ENCODE measurements at regions not wholly inside any gene's neighbourhood (a gene's known extent, or its start where the extent isn't known, plus 50 kb on each side); places are given as distances from the start of the nearest gene placed in this dataset.

- DNase-seq (ENCODE audit: low read depth), result no peak
- TF ChIP-seq, protein P1, sequence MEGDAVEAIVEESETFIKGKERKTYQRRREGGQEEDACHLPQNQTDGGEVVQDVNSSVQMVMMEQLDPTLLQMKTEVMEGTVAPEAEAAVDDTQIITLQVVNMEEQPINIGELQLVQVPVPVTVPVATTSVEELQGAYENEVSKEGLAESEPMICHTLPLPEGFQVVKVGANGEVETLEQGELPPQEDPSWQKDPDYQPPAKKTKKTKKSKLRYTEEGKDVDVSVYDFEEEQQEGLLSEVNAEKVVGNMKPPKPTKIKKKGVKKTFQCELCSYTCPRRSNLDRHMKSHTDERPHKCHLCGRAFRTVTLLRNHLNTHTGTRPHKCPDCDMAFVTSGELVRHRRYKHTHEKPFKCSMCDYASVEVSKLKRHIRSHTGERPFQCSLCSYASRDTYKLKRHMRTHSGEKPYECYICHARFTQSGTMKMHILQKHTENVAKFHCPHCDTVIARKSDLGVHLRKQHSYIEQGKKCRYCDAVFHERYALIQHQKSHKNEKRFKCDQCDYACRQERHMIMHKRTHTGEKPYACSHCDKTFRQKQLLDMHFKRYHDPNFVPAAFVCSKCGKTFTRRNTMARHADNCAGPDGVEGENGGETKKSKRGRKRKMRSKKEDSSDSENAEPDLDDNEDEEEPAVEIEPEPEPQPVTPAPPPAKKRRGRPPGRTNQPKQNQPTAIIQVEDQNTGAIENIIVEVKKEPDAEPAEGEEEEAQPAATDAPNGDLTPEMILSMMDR (IDR thresholded peaks at IDR 0.05; ENCODE audit: control insufficient read depth, extremely low read depth, insufficient read depth), result no peak
- H3K4me3 ChIP-seq (ENCODE audit: low read depth, low read length), result no peak overlapping the region
These were observed 222.6 kb upstream of the KLHL1 start for GRCh38 chr13:70330697-70331361.

- TF ChIP-seq, protein P1 (IDR thresholded peaks at IDR 0.05; ENCODE audit: control insufficient read depth, extremely low read depth, insufficient read depth), result no peak
- H3K4me3 ChIP-seq (ENCODE audit: low read depth, low read length), result no peak overlapping the region
- DNase-seq (ENCODE audit: low read depth), result no peak
These were observed 216.3 kb upstream of the KLHL1 start for GRCh38 chr13:70324519-70324918.

DNA sequence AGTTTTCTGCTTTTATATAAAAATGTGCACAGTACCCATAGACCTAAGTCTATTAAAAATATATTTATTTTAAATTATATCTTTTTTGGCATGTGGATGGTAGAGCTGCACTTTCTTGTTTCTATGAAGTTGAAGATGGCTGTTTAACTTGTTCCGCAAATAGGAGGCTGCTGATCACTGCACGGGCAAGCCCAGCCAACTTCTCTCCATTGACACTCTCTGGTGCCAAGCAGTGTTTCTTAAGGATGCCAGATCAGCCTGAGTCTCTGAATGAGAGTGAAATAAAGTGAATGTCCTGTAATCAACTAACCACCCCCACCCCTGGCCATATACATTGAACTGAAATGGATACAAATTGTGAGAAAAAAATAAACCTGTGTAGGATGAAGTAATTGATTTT, 202.9 kb upstream of the KLHL1 start:
- TF ChIP-seq, protein P1 (IDR thresholded peaks at IDR 0.05; ENCODE audit: control insufficient read depth, extremely low read depth, insufficient read depth), result no peak
- H3K4me3 ChIP-seq (ENCODE audit: low read depth, low read length), result no peak overlapping the region
- peak; percentile 33 for DNase-seq (ENCODE audit: low read depth)

GRCh38 chr13:70310396-70311119, 202.3 kb upstream of the KLHL1 start:
- no peak overlapping the region for H3K4me3 ChIP-seq (ENCODE audit: low read depth, low read length)
- TF ChIP-seq, protein P1 (IDR thresholded peaks at IDR 0.05; ENCODE audit: control insufficient read depth, extremely low read depth, insufficient read depth), result peak; percentile 34; the same call in 1 of the 2 replicates
- DNase-seq (ENCODE audit: low read depth), result peak; percentile 53

- no peak overlapping the region for H3K4me3 ChIP-seq (ENCODE audit: low read depth, low read length)
- no peak for DNase-seq (ENCODE audit: low read depth)
- TF ChIP-seq, protein P1 (IDR thresholded peaks at IDR 0.05; ENCODE audit: control insufficient read depth, extremely low read depth, insufficient read depth), result no peak
These were observed 189.0 kb upstream of the KLHL1 start for GRCh38 chr13:70297189-70297616.

DNA sequence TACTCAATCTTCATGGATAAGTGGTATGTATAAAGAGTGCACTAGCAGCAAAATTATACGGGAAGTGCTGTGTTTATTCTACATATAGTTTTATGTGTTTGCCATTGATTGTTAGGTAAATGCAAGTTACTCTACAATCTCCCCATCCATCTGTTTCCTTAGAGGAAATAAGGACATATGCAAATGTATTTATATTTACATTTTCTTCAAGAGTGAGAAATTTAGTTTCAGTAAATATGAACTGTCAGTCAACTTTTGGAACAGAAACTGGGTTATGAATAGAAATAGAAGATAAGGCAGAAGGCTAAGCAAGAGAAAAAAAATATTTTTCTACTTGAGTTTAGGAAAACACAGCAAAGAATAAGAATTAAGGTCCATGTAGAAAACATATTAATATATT, 176.1 kb upstream of the KLHL1 start:
- TF ChIP-seq, protein P1 (IDR thresholded peaks at IDR 0.05; ENCODE audit: control insufficient read depth, extremely low read depth, insufficient read depth), result no peak
- H3K4me3 ChIP-seq (ENCODE audit: low read depth, low read length), result no peak overlapping the region
- DNase-seq (ENCODE audit: low read depth), result peak; percentile 23

Data from LNCaP clone FGC (cell line).